ENCODE measurements at regions not wholly inside any gene's neighbourhood (a gene's known extent, or its start where the extent isn't known, plus 50 kb on each side); places are given as distances from the start of the nearest gene placed in this dataset.

DNA sequence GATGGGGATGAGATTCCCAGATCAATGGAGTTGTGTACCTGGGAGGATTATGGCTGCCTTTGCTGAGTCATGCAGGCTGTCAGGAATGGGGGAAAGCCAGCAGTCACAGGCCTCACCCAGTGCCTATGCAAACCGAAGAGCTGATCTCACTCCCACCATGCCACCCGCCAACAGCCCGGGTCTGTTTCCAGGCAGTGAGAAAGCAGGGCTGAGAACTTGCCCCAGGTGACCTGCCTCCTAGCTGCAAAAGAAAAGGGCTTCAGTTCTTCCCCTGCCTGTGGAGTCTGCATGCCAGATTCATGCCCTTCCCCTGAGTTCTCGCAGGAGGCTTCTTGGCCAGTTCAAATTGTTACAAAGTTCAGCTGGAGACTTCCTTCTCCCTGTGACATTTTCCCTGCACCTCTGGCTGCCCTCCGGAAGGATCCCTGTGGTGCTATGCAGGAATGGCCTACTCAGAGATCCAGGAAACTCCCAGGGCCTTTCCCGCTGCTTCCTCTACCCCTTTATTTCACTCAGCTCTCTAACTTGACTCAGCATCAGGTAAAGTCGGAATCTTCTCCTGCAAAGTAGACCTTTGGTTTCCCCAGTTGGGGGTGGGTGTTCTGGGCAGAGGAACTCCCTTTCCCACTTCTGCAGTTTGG lies 71.5 kb upstream of the B3GAT2 start:
- no peaks in the 10 kb centered on the region for H3F3A ChIP-seq (ENCODE audit: insufficient read depth, low read length)
- H3K79me2 ChIP-seq (ENCODE audit: low read length) = no peaks in the 10 kb centered on the region
- DNase-seq = no peak
- H3K9ac ChIP-seq (ENCODE audit: low read length) = no peak overlapping the region
- no peaks in the 10 kb centered on the region for H3K27me3 ChIP-seq (replicated peaks; ENCODE audit: insufficient read depth, low read length)
- no peaks in the 10 kb centered on the region for H3K9me3 ChIP-seq (replicated peaks; ENCODE audit: insufficient read depth, low read length)
- H2AFZ ChIP-seq (ENCODE audit: low read length) = no peak overlapping the region
- no peak overlapping the region for H3K4me2 ChIP-seq (ENCODE audit: low read depth, low read length)
- no peak for TF ChIP-seq EZH2phosphoT487 (IDR thresholded peaks at IDR 0.05; ENCODE audit: low read length)
- no peak for TF ChIP-seq CTCF (IDR thresholded peaks at IDR 0.05; ENCODE audit: low read length)
- TF ChIP-seq EZH2 (optimal IDR thresholded peaks at IDR 0.05; ENCODE audit: low read depth, low read length) = no peak
- no peak overlapping the region for H3K4me3 ChIP-seq (ENCODE audit: low read length)
- H3K27ac ChIP-seq (ENCODE audit: low read length) = no peak overlapping the region
- no peaks in the 10 kb centered on the region for H4K20me1 ChIP-seq (ENCODE audit: insufficient read depth, low read length)
- no peaks in the 10 kb centered on the region for H3K9me2 ChIP-seq (replicated peaks; ENCODE audit: insufficient read depth, low read length)
- no peaks in the 10 kb centered on the region for H3K36me3 ChIP-seq (replicated peaks; ENCODE audit: insufficient read depth, low read length)
- no peaks in the 10 kb centered on the region for H3K4me1 ChIP-seq (ENCODE audit: low read length)

DNA sequence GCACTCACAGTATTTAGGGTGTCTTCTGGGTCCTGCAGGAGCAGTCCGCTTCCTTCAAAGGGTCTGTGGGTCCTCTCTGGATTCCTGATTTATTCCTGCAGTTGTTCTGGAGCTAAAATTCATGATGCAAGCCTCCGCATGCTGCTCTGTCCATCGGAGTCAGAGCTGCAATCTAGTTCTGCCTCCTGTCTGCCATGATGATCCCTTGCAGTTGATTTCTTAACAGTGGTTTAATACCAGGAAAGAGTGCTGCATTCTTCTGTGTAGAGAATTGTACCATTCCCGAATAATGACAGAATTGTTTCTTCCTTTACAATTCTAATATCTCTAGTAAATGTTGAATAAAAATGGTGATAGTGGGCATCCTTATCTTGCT lies 72.0 kb upstream of the B3GAT2 start:
- Histone ChIP-seq H3K4me3 (ENCODE audit: low read length) (no peak overlapping the region), H3K27me3 (replicated peaks; ENCODE audit: insufficient read depth, low read length) (no peaks in the 10 kb centered on the region), H3K4me2 (ENCODE audit: low read depth, low read length) (no peak overlapping the region), H3K9me2 (replicated peaks; ENCODE audit: insufficient read depth, low read length) (no peaks in the 10 kb centered on the region), H3K9me3 (replicated peaks; ENCODE audit: insufficient read depth, low read length) (no peaks in the 10 kb centered on the region), H3K79me2 (ENCODE audit: low read length) (no peaks in the 10 kb centered on the region), H3K36me3 (replicated peaks; ENCODE audit: insufficient read depth, low read length) (no peaks in the 10 kb centered on the region), H3K9ac (ENCODE audit: low read length) (no peak overlapping the region), H2AFZ (ENCODE audit: low read length) (no peak overlapping the region), H3K4me1 (ENCODE audit: low read length) (no peaks in the 10 kb centered on the region), H4K20me1 (ENCODE audit: insufficient read depth, low read length) (no peaks in the 10 kb centered on the region), H3K27ac (ENCODE audit: low read length) (no peak overlapping the region), H3F3A (ENCODE audit: insufficient read depth, low read length) (no peaks in the 10 kb centered on the region)
- DNase-seq = no peak
- no peak for TF ChIP-seq CTCF (IDR thresholded peaks at IDR 0.05; ENCODE audit: low read length)
- TF ChIP-seq EZH2 (optimal IDR thresholded peaks at IDR 0.05; ENCODE audit: low read depth, low read length) = no peak
- TF ChIP-seq EZH2phosphoT487 (IDR thresholded peaks at IDR 0.05; ENCODE audit: low read length) = no peak

GRCh38 chr6:71029555-71029954 lies 72.7 kb upstream of the B3GAT2 start:
- no peaks in the 10 kb centered on the region for H3F3A ChIP-seq (ENCODE audit: insufficient read depth, low read length)
- H3K4me2 ChIP-seq (ENCODE audit: low read depth, low read length) = no peak overlapping the region
- no peak overlapping the region for H3K4me3 ChIP-seq (ENCODE audit: low read length)
- H3K9me2 ChIP-seq (replicated peaks; ENCODE audit: insufficient read depth, low read length) = no peaks in the 10 kb centered on the region
- no peak overlapping the region for H3K27ac ChIP-seq (ENCODE audit: low read length)
- no peaks in the 10 kb centered on the region for H3K27me3 ChIP-seq (replicated peaks; ENCODE audit: insufficient read depth, low read length)
- DNase-seq = no peak
- TF ChIP-seq CTCF (IDR thresholded peaks at IDR 0.05; ENCODE audit: low read length) = no peak
- TF ChIP-seq EZH2phosphoT487 (IDR thresholded peaks at IDR 0.05; ENCODE audit: low read length) = no peak
- TF ChIP-seq EZH2 (optimal IDR thresholded peaks at IDR 0.05; ENCODE audit: low read depth, low read length) = no peak
- no peaks in the 10 kb centered on the region for H3K79me2 ChIP-seq (ENCODE audit: low read length)
- no peaks in the 10 kb centered on the region for H3K9me3 ChIP-seq (replicated peaks; ENCODE audit: insufficient read depth, low read length)
- H2AFZ ChIP-seq (ENCODE audit: low read length) = no peak overlapping the region
- no peaks in the 10 kb centered on the region for H3K36me3 ChIP-seq (replicated peaks; ENCODE audit: insufficient read depth, low read length)
- no peaks in the 10 kb centered on the region for H4K20me1 ChIP-seq (ENCODE audit: insufficient read depth, low read length)
- no peaks in the 10 kb centered on the region for H3K4me1 ChIP-seq (ENCODE audit: low read length)
- no peak overlapping the region for H3K9ac ChIP-seq (ENCODE audit: low read length)

All from MM.1S (cell line).